PC-9 (cell line): ENCODE measurements at regions not wholly inside any gene's neighbourhood (a gene's known extent, or its start where the extent isn't known, plus 50 kb on each side); places are given as distances from the start of the nearest gene placed in this dataset.

Experiments
- BruUV-seq: library from RNA; stranded (reverse); fragments of 400-500 nt; replicated peaks from 2 replicates; lab custom pipeline; 2021; lab: Mats Ljungman, UMichigan
- CTCF ChIA-PET: fragments of 300-600 bp; sonication (Branson Sonifier 250); formaldehyde crosslinking; loops from one replicate; lab custom pipeline; 2022; ENCODE audit warnings: antibody characterized with exemption; lab: Charles Lee
- POLR2A ChIA-PET: fragments of 300-600 bp; sonication (Branson Sonifier 250); formaldehyde crosslinking; loops from one replicate; lab custom pipeline; 2022; ENCODE audit warnings: antibody characterized with exemption; ENCODE audit not compliant: unreplicated experiment; lab: Charles Lee
- DNase-seq, 2 experiments: peaks; one replicate each; pipeline versions ENCODE4 v3.0.0 to v3.0.0-alpha.2; 2015 to 2022; ENCODE audit warnings: mixed read lengths in 1 of 2
- H2AFZ ChIP-seq: fragments of 200-600 bp; sonication (generic); 2 replicates; pipeline ENCODE4 v1.8.1; 2017; ENCODE audit warnings: antibody characterized with exemption
- H3F3A ChIP-seq: fragments of 200-600 bp; sonication (generic); 2 replicates; pipeline ENCODE4 v1.8.1; 2017; ENCODE audit warnings: antibody characterized with exemption, mild to moderate bottlenecking, low read depth; ENCODE audit not compliant: insufficient read depth
- H3K27ac ChIP-seq: fragments of 200-600 bp; sonication (generic); 2 replicates; pipeline ENCODE4 v1.6.1; 2016; ENCODE audit warnings: mixed run types
- H3K27me3 ChIP-seq: fragments of 200-600 bp; sonication (generic); 2 replicates; pipeline ENCODE4 v1.6.1; 2016; ENCODE audit warnings: low read depth, mixed run types; ENCODE audit not compliant: insufficient read depth
- H3K36me3 ChIP-seq: fragments of 200-600 bp; sonication (generic); 2 replicates; pipeline ENCODE4 v1.6.1; 2016; ENCODE audit warnings: low read depth, mixed run types
- H3K4me1 ChIP-seq: fragments of 200-600 bp; sonication (generic); replicated peaks from 2 replicates; pipeline ENCODE4 v1.6.1; 2016; ENCODE audit warnings: mixed run types; ENCODE audit not compliant: insufficient read depth
- H3K4me2 ChIP-seq: fragments of 200-600 bp; sonication (generic); 2 replicates; pipeline ENCODE4 v1.6.1; 2017; ENCODE audit warnings: mixed run types
- H3K4me3 ChIP-seq: fragments of 200-600 bp; sonication (generic); 2 replicates; pipeline ENCODE4 v1.6.1; 2016; ENCODE audit warnings: mixed run types
- H3K79me2 ChIP-seq: fragments of 200-600 bp; sonication (generic); 2 replicates; pipeline ENCODE4 v1.6.1; 2017; ENCODE audit warnings: low read depth, mixed run types
- H3K9me2 ChIP-seq: fragments of 200-600 bp; sonication (generic); 2 replicates; pipeline ENCODE4 v1.8.1; 2017; ENCODE audit warnings: mild to moderate bottlenecking; ENCODE audit not compliant: insufficient read depth
- H3K9me3 ChIP-seq: fragments of 200-600 bp; sonication (generic); 2 replicates; pipeline ENCODE4 v1.8.1; 2016; ENCODE audit warnings: low read depth; ENCODE audit not compliant: insufficient read depth
- H4K20me1 ChIP-seq: fragments of 200-600 bp; sonication (generic); 2 replicates; pipeline ENCODE4 v1.8.1; 2017; ENCODE audit not compliant: insufficient read depth
- CTCF ChIP-seq: fragments of 200-600 bp; sonication (generic); conservative IDR thresholded peaks from 2 replicates; pipeline ENCODE4 v1.6.1; 2017; ENCODE audit warnings: mixed run types, antibody characterized with exemption, mild to moderate bottlenecking, moderate library complexity
- EZH2 ChIP-seq: fragments of 200-600 bp; sonication (generic); IDR thresholded peaks from 2 replicates; pipeline ENCODE4 v1.8.0; 2017; ENCODE audit warnings: antibody characterized with exemption, low read depth
- intact Hi-C: fragments of 100-400 bp; cut with micrococcal nuclease; formaldehyde crosslinking; loops from one replicate; pipeline ENCODE4 v1.10.0; 2022; ENCODE audit not compliant: unreplicated experiment

- Histone ChIP-seq H4K20me1 (no peaks in the 10 kb centered on the region), H3K4me2 (no peak overlapping the region), H3K9me3 (no peaks in the 10 kb centered on the region), H3F3A (no peaks in the 10 kb centered on the region; the same call in 1 of the 2 replicates), H3K27ac (no peak overlapping the region), H3K36me3 (no peaks in the 10 kb centered on the region), H3K4me1 (no peaks in the 10 kb centered on the region; the same call in 1 of the 2 replicates), H3K79me2 (no peaks in the 10 kb centered on the region), H2AFZ (no peak overlapping the region), H3K4me3 (no peak overlapping the region), H3K9me2 (no peaks in the 10 kb centered on the region), H3K27me3 (no peaks in the 10 kb centered on the region)
- ChIA-PET CTCF (no interaction called here), POLR2A (no interaction called here)
- DNase-seq, result no peak
- no TSS peak for BruUV-seq
- intact Hi-C loops, result no loop called here
- TF ChIP-seq CTCF (no peak), EZH2 (no peak)
Observed at GRCh38 chr1:98032958-98033357, 112.1 kb upstream of the DPYD start.

GRCh38 chr1:98030976-98031375 is 110.1 kb upstream of the DPYD start:
- Histone ChIP-seq H3K4me2 (no peak overlapping the region), H3K9me2 (no peaks in the 10 kb centered on the region), H3K36me3 (no peaks in the 10 kb centered on the region), H3K27ac (no peak overlapping the region), H3F3A (no peaks in the 10 kb centered on the region; the same call in 1 of the 2 replicates), H2AFZ (no peak overlapping the region), H4K20me1 (no peaks in the 10 kb centered on the region), H3K9me3 (no peaks in the 10 kb centered on the region), H3K4me1 (no peaks in the 10 kb centered on the region; the same call in 1 of the 2 replicates), H3K4me3 (no peak overlapping the region), H3K79me2 (no peaks in the 10 kb centered on the region), H3K27me3 (no peaks in the 10 kb centered on the region)
- intact Hi-C loops, result no loop called here
- BruUV-seq, result no TSS peak
- no peak for TF ChIP-seq CTCF
- no peak for TF ChIP-seq EZH2
- POLR2A ChIA-PET, result interaction anchor here (0.9 kb wide), 1 partner anchor 25 kb away, joined by 7 read pairs; no protein-coding TSS in a partner anchor
- CTCF ChIA-PET, result no interaction called here
- DNase-seq, result no peak

- Histone ChIP-seq H3K4me2 (no peak overlapping the region), H3K27ac (no peak overlapping the region), H3K36me3 (no peaks in the 10 kb centered on the region), H2AFZ (no peak overlapping the region), H3F3A (no peaks in the 10 kb centered on the region; the same call in 1 of the 2 replicates), H3K4me1 (no peaks in the 10 kb centered on the region; the same call in 1 of the 2 replicates), H3K9me3 (no peaks in the 10 kb centered on the region), H4K20me1 (no peaks in the 10 kb centered on the region), H3K79me2 (no peaks in the 10 kb centered on the region), H3K4me3 (no peak overlapping the region), H3K9me2 (no peaks in the 10 kb centered on the region; the same call in 1 of the 2 replicates), H3K27me3 (no peaks in the 10 kb centered on the region)
- POLR2A ChIA-PET, result no interaction called here
- intact Hi-C loops, result no loop called here
- no peak for TF ChIP-seq EZH2
- no peak for TF ChIP-seq CTCF
- CTCF ChIA-PET, result no interaction called here
- BruUV-seq, result no TSS peak
- DNase-seq, result no peak
Observed at GRCh38 chr1:98030483-98030882, 109.6 kb upstream of the DPYD start.
